Left renal cortex interstitium (tissue), 4 donors: ENCODE measurements at regions not wholly inside any gene's neighbourhood (a gene's known extent, or its start where the extent isn't known, plus 50 kb on each side); places are given as distances from the start of the nearest gene placed in this dataset.
"Not testable (repeated sequence)": the region's sequence is repeated elsewhere in the genome, so short reads cannot be mapped to it uniquely, and the experiment has no call there.

ENCODE experiments used
- DNase-seq, 4 donors: peaks; one replicate each; pipeline ENCODE4 v3.0.0-alpha.2; 2013; ENCODE audit warnings: low read depth in 4 of 4, low spot score in 2 of 4, missing footprints in 1 of 4

DNA sequence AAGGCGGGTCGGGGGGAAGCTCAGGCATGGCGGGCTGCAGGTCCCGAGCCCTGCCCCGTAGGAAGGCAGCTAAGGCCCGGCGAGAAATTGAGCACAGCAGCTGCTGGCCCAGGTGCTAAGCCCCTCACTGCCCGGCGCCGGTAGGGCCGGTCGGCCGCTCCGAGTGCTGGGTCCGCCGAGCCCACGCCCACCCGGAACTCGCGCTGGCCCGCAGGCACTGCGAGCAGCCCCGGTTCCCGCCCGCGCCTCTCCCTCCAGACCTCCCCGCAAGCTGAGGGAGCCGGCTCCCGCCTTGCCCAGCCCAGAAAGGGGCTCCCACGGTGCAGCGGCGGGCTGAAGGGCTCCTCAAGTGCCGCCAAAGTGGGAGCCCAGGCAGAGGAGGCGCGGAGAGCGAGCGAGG lies 209.9 kb downstream of the TRIB2 start:
- not testable (repeated sequence) for DNase-seq

DNA sequence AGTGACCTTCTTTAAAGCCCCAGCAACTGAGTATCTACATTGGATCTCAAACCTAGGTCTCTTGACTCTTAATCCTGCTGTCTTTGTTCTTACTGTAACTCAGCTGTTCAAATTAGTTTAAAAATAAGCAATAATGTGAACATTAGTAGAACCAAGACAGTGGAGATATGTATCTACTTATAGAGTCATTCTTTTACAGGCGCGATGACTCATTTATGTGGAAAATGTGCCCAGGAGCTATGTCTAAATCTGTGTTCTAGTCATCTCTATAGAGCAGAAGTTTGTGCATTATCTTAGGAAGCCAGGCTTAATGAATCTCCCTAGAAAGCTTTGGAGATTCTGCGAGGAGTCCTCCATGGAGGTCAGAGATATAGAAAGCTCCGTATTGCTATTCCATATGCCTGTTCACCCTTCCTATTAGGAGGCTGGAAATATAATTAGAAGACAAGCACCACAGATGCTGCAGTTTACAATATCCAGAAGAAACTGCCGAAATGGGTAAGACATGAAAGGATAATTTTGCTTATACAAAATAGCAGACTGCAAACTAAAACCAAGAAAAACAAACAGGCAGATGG lies 211.6 kb downstream of the TRIB2 start:
- no peak for DNase-seq

DNA sequence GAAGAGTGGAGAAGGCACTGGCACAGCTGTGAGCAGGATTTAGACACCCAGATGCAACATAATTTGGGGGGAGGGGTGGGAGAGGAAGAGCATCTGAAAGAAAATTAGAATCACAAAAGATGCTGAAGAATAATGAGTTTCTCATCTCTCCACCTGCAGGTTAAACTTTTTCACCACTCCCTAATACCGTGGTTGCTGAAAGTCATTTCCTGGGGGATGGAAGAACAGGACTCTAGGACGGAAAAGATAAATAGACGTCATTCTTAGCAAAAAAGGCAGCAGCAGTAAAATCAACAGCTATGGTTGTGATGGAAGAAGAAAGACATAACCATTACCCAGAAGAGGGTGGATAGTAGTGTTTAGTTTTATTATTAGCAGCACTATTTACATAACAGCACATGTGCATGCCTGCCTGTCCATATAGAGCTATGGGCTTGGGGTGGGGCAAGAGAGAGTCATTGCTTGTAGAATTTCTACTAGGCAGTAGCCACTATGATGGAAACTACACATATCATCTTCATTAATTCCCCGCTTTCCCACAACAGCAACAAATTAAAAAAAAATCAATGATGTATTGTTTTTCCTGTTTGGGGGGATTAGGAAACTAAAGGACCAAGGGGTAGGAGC lies 212.2 kb downstream of the TRIB2 start:
- no peak for DNase-seq

DNA sequence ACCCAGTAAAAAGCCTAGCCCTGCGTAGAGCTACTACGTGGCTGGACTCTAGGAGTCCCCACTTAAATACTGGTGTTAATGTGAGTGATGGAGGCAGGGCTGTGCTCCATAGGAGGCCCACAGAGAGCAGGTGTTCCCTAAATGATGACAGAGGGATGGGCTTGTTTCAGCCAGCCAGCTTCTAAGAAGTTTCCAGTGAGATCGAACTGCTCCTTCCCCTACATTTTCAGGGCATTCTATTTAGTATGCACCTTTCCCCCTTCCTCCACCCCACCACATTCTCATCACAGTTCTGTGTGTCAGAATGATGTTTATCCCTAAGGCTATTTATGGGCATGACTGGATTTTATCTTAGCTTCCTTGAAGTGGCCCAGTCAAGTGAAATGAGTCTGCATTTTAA lies 213.0 kb downstream of the TRIB2 start:
- no peak for DNase-seq

DNA sequence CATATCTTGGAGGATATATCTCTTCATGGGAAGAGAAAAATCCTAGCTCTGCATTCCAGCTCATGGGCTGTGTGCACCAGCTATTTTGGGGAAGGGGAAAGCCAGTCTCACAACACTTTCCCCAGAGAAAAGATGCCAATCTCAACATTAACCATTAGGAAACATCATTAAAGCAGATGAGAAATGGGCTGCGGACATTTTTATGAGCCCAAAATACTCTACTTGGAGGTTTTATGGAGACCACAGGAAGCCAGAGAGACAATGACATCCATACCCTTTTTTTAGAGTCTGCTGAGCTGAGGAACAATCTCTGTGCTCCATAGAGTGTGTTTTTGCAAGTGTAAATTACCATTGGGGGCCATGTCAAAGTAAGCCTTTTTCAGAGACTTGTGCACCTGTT lies 213.7 kb downstream of the TRIB2 start:
- DNase-seq, result peak in 1 of 4 donors; percentile 45

DNA sequence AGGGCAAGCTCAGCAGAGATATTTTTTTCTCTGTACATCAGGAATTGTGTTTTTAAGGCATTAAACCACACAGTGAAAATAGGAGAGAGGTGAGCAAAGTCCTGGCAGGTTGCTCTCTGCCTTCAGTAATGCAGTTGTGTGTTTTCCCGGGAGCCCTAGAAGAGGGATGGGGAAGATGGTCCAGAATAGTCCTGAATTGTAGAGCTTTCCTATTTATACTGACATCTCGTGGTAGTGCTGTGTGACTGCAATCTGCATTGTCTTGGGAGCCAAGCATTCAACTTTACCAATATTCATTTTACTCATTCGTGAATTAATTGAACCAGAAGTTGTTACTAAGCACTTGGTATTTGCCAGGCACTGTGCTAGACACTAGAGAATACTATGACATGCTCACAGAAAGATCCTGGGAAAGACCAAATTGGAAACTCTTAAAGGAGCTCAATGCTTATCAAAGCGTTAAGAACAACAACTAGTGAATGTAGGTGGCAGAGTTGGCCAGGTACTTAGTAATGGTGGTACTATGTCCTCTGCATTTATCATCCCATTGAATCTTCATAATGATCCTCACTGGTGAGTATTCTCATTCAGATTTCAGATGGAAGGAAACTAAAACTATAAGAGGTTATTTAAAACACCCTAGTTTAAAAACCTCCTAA lies 214.6 kb downstream of the TRIB2 start:
- no peak for DNase-seq

DNA sequence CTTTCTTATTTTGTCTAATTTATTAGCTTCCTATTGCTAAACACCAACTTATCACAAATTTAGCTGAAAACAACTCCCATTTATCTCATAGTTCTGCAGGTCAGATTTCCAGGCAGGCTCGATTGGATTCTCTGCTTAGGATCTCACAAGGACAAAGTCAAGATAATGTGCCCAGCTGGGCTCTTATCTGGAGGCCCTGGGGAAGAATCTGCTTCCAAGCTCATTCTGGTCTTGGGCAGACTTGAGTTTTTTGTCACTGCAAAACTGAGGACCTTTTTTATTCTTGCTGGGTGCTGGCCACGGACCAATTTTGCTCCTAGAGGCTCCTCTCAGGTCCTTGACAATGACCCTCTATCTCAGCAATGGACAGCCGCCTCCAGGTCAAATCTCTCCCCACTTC lies 215.5 kb downstream of the TRIB2 start:
- no peak for DNase-seq

DNA sequence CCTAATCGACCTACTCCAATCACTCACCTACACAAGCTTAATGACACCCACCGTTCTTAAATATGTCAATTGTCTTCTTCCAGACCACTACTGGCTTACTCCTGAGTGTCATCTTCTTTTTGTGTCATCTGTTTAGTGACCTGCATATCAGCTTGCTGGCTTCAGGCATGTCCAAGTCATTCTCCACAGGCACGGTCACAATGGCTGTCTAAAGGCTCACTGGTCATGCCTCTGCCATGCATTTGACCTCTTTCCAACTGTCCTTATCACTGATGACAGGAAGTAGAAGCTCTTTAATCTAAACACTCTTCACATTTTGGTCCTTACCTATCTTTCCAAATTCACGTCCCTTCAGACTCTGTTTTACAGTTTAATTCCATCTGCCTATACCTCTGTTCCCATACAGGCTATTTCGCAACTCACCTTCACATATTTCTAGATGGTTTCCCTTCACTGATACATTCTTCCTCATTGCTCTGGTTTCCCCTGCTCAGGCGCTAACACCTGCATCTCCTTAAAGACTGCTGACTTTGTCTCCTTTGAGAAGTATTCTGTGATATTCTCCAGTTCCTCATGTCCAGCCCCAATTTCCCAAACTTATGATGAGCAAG lies 217.5 kb downstream of the TRIB2 start:
- DNase-seq, result no peak

DNA sequence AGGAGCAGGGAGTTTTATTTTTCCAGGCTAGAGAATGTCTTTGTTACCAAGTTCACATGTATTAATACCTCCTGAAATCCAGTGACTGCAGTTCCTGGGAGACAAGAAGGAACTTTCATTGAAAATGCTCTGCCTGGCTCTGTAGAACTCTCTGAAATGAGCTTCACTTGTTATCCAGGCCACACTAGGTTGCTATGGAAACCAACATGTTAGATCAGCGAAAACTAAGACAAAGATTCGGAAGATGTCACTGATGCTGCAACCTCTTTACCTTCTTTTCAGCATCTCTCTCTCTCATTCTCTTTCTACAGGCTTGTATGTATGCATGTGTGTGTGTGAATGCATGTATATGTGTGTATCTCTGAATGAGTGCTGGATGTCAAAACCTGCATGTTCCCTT lies 218.5 kb downstream of the TRIB2 start:
- DNase-seq, result no peak

DNA sequence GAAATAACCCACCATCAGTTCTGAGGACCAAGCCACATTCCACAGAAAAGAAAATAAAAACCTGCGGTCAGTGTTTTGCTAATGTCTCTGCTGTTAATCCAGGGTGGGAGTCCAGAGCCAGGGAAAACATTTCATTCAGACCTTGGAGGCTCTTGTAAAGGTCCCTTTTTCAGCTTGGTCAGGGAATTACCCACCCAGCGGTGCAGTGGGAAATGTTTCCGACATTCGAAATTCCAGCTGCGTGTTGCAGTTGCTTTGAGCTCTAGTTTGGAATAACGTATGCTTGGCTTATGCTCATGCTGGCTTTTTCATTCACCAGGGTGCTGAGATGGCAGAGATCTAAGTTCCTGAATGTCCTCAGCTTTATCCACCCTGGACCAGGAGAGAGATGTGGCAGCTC lies 219.1 kb downstream of the TRIB2 start:
- no peak for DNase-seq

DNA sequence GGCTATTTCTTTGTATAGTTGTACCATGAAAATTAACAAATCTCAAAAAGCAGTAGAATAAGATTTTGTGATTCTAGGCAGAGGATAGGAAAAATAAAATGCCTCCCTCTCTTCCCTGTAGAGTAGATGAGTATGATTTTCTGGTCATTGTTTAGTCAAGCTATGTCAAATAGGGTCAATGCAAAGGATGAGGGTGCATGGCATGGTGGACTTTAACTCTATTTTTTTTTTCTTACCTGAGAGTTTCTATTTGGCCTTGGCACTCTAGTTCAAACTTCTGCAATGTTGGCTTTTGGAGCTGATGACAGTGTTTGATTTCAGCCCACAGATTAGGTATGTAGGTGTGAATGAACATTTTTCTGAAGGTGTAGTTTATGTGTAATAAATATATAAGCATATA lies 224.5 kb downstream of the TRIB2 start:
- DNase-seq, result no peak

DNA sequence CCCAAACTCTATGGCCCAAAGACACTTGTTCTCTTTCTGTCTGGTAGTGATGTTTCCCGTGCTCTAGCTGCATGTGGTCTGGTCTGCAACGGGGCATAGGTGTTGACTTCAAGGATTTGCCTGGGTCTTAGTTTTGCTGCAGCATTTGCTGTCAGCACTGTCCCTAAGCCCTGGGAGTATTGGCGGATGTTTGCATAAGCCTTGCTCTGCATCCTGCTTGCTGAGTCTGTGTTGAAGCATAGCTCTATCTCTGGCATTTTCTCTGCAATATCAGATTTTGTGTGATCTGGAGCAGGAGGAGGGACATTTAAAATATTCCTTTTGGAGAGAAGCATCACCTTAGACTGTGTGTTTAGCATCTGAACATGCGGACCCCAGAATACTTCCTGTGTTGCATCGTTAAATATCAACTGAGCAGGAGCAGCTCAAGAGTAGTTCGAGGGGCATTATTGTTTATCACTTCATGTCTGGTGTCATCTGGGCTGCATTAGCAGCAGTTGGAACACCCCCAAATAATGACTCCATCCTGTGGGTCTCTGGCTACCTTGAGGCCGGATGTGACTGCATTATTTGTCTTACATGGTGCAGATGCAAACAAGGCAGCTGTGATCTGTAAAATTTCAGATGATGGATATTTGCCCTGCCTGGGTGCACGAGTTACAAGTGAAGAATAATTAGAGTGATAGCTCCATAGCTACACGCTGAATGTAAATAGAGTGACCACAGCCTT lies 231.7 kb downstream of the TRIB2 start:
- no peak for DNase-seq

DNA sequence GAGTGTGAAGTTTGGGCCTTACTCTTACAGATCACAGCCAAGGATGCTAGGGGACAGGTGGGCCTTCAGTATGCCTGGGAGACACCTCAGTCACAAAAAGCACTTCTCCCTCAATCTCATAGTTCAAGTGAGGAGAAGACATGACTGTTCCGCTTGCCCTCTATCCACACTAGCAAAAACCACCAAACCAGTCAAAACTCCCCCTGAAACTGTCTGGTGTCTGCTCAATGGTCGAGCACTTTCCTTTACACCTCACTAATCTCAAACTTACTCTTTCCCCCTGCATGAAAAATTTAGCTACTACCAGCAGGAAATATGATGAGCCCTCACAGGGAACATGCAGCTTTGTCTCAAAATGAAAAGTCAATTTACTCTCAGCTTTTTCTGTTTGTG lies 232.2 kb downstream of the TRIB2 start:
- no peak for DNase-seq

DNA sequence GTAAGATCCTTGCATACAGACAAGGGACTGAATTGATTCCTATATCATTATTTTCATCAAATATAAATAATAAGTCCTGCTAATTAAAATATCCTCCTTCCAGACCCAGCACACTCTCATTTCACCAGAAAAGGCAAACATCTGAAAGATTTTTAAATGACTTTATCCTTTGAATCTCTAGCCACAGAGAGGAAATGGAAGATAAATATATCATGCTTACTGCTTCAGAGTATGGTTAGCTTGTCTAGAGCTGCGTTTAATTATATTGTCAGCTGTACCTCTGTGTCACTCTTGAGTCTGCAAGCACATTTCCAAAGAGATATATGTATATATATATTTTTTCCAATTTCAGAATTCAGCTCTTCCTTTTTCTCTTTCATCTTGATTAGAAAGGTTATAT lies 232.7 kb downstream of the TRIB2 start:
- no peak for DNase-seq

DNA sequence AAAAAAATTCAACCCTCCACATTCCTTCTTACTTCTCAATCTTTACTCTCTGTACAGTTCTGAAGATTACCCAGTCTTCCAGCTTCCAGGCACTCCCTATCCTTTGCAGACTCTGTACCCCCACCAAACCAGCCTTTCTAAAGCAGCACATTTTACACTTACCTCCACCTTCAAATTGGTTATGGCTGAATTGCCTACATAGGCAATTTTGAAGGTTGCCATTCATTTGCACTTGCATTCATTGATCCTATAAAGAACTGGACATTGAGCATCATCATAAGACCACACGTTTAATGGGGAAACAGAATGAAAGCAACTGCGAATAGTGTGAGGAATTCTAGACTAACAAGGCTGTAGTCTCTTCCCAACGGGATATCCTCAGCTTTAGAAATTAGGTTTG lies 233.4 kb downstream of the TRIB2 start:
- no peak for DNase-seq

DNA sequence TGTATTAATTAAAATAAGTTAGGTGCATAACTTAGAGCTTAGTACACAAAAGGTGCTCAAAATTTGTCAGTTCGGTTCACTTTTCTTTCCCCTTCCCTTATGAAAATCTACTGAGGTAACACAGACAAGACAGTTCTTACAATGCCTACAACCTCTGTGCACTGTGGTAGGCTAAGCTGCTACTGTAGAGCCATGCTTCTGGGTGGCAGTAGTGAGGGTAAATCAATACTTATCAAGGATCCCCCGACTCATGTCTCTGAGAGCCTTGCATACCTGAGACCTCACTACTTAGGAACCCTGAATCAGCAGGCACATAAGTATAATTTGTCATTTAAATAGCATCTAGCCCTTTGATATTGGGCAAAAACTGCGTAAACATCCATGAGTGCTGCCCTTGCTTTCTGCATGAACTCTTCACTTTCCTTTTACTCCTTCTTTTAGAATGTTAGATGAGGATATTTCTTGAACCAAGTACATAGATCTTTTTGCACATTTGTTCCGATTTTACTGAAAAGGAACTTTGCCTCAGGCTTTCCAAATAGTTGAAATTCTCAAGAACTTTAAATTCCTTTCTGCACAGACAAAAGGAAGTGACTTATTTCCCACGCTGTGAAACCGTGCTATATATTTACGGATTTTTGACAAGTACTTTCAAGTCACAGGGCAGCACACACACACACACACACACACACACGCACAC lies 234.4 kb downstream of the TRIB2 start:
- DNase-seq, result no peak

DNA sequence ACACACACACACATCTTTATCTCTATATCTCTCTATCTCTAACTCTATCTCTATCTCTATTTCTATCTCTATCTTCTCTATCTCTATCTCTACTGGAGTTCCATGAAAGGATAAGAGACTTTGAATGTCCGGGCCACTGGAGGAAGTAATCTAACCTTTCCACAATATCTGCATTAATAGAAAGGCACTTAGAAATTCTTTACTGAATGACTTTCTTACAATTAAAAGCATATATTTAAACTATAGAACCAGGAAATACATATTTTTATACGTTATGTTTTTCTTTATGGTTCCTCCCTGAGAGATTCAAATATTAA lies 234.9 kb downstream of the TRIB2 start:
- DNase-seq, result no peak

DNA sequence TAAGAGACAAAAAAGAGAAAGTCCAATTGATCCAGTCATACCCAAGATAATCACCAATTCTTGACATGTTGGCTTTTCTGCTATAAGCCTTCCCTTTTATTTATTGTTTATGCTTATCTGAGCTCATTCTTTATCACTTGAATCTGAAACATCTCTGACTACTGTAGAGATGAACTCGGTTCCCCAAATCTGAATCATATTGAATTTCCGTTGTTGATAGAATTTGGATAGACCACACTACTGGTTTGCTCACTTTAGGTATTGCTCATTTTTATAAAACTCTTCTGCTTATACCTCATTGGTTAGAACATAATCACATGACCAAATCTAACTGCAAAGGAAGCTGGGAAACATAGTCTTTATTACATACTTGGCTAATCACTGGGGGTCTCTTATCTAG lies 236.9 kb downstream of the TRIB2 start:
- no peak for DNase-seq

DNA sequence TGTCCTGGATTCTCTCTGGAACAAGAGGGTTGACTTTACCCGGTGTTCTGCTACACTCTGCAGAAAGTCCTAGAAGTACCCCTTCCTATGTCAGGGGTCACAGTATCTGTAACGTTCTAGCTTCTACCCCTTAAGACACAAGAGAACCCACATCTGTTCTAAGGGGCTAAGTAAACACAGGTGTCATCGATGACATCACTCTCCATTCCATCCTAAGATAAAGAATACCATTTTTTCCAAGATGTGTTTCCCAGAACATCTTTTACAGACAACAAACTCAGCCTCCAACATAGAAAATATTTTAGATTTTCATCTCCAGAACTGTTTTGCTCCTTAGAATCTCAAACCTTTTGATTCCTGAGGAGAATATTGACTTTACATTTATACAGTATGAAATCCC lies 239.1 kb downstream of the TRIB2 start:
- DNase-seq, result no peak

DNA sequence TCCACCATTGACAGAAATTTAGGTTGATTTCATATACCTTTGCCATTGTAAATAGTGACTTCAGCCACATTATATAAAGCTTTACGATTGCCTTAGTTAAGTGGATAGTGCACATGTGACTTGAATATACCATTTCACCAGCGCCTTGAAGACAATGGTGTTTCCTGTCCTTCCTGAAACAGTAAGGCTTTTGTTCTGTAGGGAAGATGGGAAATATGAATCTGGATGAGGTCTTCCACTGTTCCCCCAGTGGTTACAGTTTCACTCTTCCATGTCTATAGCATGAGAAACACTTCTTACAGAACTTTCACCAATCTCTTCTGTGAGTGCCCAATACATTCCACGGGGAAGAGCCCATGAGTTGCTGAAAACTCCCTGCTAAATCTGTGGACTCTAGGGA lies 240.5 kb downstream of the TRIB2 start:
- no peak for DNase-seq

DNA sequence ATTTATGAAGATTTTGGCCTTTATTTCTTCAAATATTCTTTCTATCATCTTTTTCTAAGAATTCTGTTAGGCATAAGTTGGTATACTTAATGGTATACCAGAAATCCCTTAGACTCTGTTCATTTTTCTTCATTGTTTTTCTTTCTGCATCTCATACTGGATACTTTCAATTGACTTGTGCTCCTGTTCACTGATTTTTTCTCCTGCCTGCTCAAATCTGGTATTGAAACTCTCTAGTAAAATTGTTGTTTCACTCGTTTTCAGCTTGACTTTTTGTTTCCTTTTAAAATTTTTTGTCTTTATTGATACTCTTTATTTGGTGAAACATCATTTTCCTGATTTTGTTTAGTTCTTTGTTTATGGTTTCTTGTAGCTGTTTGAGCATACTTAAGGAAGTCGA lies 243.2 kb downstream of the TRIB2 start:
- DNase-seq, result no peak
